GM21381 (cell line): ENCODE measurements at regions not wholly inside any gene's neighbourhood (a gene's known extent, or its start where the extent isn't known, plus 50 kb on each side); places are given as distances from the start of the nearest gene placed in this dataset.

Source experiments
- ATAC-seq: cut with Tn5 transposase; IDR thresholded peaks from one replicate; pipeline ENCODE4 v1.9.1; 2021; ENCODE audit warnings: mild to moderate bottlenecking, moderate library complexity; ENCODE audit not compliant: unreplicated experiment

DNA sequence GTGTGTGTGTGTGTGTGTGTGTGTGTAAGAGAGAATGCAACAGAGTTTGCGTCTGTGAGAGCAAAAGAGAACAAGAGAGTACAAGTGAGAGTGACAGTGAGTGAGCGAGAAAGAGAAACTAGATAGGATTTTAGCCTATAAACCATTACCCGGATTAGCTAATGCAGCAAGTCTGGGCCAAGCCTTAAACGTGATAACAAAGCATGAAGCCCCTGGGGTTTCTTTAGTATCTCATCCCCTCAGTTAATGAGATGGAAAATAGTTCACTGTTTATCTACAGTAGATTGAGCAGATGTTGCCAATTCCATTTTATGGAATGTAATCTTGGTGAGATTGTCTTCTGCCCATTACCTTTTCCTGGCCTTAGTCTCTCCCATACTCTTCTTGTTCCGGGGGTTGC lies 114.5 kb downstream of the MAT2B start:
- no peak for ATAC-seq

DNA sequence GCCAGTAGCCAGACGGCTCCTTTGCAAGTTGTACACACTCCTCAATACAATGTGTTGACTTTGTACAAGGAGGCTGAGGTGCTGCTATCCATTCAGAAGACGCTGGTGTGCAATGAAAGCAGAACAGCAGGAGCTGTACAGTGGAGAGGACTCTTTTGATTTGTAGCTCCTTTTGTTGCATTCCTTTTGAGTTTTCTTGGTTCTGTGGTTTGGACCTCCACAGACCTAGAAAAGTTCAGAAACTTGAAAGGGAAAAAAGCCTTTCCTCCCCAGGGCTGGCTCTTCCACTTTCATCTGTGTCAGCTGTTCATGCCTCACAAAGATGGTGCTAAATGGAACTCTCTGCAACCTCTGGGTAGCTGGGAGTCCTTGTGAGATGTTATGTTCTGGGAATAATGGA lies 117.4 kb downstream of the MAT2B start:
- no peak for ATAC-seq

GRCh38 chr5:163623524-163623923 lies 118.1 kb downstream of the MAT2B start:
- no peak for ATAC-seq

DNA sequence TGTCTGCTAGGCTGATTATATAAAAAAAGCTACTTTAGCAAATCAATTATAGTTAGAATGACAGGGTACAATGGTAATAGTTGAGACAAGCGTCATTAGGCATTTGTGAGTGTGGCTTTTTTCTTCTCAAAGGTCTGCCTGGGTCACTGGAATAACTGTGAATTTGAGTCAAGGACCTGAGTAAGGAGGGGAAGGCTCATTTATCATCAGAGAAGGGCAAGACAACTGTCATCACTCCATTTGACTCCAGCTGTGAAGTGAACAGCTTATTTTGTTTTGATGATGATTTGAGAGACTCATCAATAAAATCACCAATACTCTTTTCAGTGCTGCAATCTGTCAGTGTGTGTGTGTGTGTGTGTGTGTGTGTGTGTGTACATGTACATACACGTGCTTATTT lies 118.6 kb downstream of the MAT2B start:
- ATAC-seq, result no peak

- ATAC-seq, result no peak
Measured at GRCh38 chr5:163624431-163624830, 119.0 kb downstream of the MAT2B start.

- no peak for ATAC-seq
Measured at GRCh38 chr5:163626904-163627434, 121.5 kb downstream of the MAT2B start.

- no peak for ATAC-seq
Measured at GRCh38 chr5:163631856-163632255, 126.4 kb downstream of the MAT2B start.

- no peak for ATAC-seq
Measured at GRCh38 chr5:163633926-163634460, 128.6 kb downstream of the MAT2B start.

DNA sequence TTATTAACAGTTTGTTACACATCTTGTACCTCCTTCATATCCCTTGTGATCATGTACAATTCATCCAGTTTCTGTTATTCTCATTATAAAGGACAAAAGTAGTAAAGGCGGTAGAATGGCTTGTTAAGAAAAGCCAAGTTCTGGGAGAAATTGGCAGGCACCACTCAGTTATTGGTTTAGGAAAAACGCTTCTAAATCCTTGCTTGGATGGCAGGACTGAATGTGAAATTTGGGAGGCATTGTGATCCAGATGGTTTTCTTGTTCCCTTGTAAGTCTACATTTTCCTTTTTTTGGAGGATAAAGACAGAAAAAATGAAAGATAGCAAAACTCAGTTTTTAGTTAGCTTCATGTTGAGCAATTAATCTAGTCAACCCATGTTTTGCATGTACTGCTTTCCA lies 130.2 kb downstream of the MAT2B start:
- ATAC-seq, result no peak

GRCh38 chr5:163642904-163643303 lies 137.5 kb downstream of the MAT2B start:
- no peak for ATAC-seq

DNA sequence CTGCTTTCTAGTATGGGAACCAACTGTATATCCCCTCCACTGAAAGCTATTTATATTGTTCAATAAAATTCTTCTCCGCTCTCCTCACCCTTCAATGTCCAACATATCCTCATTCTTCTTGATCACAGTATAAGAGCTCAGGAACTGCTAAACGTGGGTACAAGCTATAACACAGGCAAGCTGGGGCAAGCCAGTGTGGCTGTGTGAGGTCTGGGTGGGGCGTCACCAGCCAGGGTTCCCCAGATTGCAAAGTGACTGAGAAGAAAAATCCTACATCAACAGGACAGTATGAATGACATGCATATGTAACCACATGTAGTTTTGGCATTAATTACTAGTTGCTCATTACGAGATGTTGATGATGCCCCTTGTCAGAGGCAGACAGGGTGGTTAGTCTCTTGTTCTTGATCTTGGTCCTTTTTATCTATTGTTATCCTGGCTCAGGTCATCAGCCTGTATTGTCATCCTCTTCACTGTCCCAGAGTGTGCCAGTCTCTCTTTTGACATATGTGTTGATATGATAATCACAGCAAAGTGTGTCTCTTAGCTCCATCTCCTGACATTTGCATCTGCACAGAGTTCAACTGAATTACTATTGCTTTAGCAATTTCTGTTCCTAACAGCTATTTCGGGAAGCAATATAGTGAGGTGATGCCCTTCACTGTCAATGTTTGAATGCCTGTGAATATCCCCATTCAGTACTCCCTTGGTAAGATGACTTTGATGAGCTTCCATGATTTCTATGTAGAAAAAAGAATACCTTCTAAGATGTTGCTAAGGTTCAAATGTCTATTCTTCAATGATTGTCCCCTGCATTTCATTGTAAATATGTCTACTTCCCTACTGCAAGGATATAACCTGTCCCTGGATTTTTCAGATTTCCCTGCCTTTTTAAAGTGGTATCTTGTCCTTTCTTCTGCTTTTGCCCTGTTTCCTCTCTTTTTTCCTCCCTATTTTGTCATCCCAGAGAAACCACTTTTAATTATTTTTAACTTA lies 140.3 kb downstream of the MAT2B start:
- no peak for ATAC-seq

DNA sequence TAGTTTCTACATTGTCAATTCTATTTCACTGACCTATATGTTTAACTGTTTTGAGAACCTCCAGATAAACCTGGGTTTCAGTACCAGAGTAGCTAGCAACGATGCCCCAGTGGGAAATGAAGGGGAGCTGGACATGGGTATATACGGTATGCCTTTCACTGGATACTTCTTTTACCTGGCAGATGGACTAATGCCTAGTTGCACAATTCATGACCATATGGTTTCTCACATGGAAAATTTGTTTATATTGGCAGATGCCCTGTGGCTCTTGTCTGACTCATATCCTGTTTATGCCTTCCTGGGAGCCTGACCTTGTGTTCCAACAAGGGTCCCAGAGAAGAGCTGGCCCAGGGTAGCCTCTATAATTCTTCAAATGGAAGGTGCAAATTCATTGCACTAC lies 144.1 kb downstream of the MAT2B start:
- no peak for ATAC-seq

- no peak for ATAC-seq
Measured at GRCh38 chr5:163653526-163653925, 148.1 kb downstream of the MAT2B start.

DNA sequence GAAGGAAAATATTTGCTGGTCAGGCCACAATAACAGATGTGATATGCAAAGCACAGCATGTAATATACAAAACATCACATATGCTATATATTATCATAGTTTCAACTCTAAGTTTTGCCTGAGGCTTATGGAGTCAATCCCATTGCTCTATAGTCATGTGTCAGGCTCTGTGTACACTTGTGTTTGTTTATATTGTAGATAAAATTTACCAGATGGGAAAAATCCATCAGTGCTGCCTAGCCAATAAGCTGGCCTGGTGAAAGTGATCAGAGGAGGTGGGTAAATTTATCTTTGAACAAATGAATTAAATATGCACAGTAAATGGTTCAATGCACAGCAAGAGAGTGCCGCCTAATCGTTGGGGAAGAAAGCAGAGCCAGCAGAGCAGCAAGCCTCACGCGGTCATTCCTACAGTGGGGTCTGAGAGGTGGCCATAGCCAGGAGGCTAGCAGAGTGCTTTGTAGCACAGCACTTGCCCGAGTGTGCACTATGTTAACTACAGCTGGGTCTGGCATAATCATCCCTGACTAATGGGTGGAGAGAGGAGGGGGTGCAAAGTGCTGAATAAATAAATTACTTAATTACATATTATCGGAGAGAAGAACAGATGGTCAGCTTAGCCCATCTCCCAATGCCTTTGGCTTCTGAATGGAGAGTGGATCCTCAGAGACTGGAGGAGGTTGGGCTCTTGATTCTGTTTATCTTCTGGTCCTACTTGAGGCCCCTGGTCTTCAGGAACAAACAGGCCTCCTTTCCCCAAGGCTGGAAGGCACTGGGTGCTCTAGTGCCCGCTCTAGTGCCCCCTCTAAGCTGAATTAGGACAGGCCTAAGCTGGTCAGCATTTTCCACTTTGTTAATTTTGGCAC lies 153.5 kb downstream of the MAT2B start:
- ATAC-seq, result no peak

DNA sequence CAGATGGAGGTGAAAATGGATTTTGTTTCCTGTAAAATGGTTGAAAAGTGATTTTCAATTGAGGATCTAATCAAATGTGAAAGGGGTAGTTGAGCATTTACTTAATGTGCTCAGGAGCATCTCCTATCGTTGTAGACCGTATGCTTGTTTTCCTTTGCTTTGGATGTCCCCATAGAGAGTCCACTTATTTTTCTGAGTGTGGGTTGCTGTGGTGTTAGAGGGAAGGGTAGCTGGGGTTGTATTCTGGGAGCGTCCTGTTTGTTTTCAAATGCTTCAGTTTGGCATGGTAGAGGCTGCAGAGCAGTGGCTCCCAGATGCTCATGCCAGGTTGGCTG lies 154.1 kb downstream of the MAT2B start:
- ATAC-seq, result no peak

DNA sequence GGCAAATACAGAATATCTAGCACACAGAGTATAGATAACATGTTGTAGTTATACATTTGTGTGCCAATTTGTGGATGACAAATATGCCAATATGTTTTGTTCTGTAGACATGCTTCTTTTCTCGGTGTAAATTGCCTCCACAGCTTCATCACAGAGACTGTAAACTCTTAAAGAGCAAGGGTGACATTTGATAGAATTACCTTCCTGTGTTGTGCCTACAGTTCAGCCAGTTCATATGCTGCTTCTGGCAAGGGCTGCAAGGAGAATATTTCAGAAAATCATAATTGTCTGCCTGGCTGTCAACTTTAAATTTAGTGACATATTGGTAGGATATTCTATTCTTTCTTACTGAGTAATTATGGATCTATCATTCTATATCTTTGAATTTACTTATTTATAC lies 155.1 kb downstream of the MAT2B start:
- no peak for ATAC-seq

DNA sequence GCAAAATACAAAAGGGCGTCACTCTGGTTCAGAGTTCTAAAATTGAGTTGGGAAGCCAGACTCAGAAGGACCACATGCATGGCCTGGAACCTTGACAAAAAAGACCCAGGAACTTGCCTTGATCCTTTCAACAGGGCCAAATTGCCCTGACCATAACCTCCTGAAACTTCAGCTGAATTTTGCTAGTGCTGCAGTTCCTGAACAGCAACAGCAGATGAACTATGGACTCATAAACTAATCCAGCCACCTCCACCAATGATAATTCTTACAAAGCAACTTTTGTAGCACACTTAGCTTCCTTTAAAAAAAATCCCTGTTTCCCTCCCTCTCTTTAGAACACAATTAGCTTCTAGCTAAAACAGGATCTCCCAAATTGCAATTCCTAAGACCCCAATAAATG lies 155.9 kb downstream of the MAT2B start:
- no peak for ATAC-seq

GRCh38 chr5:163670036-163670435 lies 164.6 kb downstream of the MAT2B start:
- no peak for ATAC-seq

GRCh38 chr5:163677092-163677491 lies 171.7 kb downstream of the MAT2B start:
- no peak for ATAC-seq

GRCh38 chr5:163682234-163682633 lies 176.8 kb downstream of the MAT2B start:
- ATAC-seq, result no peak

GRCh38 chr5:163687414-163687813 lies 182.0 kb downstream of the MAT2B start:
- ATAC-seq, result no peak
